HCT116 (cell line): ENCODE measurements at regions not wholly inside any gene's neighbourhood (a gene's known extent, or its start where the extent isn't known, plus 50 kb on each side); places are given as distances from the start of the nearest gene placed in this dataset.

ENCODE experiments used
- ATAC-seq: fragments of 200-7000 bp; cut with Tn5 transposase; 2 replicates; pipeline ENCODE4 v1.9.1; 2020; ENCODE audit warnings: mild to moderate bottlenecking, moderate library complexity
- BruUV-seq: library from RNA; stranded (reverse); fragments of 400-500 nt; replicated peaks from 2 replicates; lab custom pipeline; 2021; lab: Mats Ljungman, UMichigan
- CTCF ChIA-PET: fragments of 300-600 bp; sonication (Branson Sonifier 250); formaldehyde crosslinking; loops from one replicate; lab custom pipeline; 2021; ENCODE audit warnings: antibody characterized with exemption; lab: Charles Lee
- POLR2A ChIA-PET: fragments of 300-600, 350-600 bp; sonication (Branson Sonifier 250); formaldehyde crosslinking; loops from one replicate; lab custom pipeline; 2021; ENCODE audit warnings: antibody characterized with exemption; lab: Charles Lee
- RAD21 ChIA-PET, 2 experiments: fragments of 300-600 bp; sonication (Branson Sonifier 250); formaldehyde crosslinking; loops; one replicate each; lab custom pipeline; 2023; ENCODE audit warnings: low total read pairs in 2 of 2; ENCODE audit not compliant: uncharacterized antibody in 2 of 2, unreplicated experiment in 2 of 2, low non-redundant PET in 1 of 2; lab: Charles Lee
- DNase-seq: peaks from one replicate; pipeline ENCODE4 v3.0.0-alpha.2; 2010; ENCODE audit warnings: low read depth, low spot score
- H2AFZ ChIP-seq: fragments of 200-600 bp; shearing (Covaris generic), sonication (generic); 2 replicates; pipeline ENCODE4 v1.6.1; 2017; ENCODE audit warnings: low read depth, mixed run types, mixed read lengths, antibody characterized with exemption, low read length; ENCODE audit not compliant: poor library complexity, severe bottlenecking
- H3K27ac ChIP-seq: 2 replicates; pipeline ENCODE4 v1.5.1; 2012; ENCODE audit warnings: low read depth, low read length
- H3K27me3 ChIP-seq: fragments of 200-600 bp; sonication (generic); 2 replicates; pipeline ENCODE4 v1.6.1; 2016; ENCODE audit warnings: mixed run types, low read length, mixed read lengths; ENCODE audit not compliant: insufficient read depth
- H3K36me3 ChIP-seq, 2 experiments: fragments of 200-500 bp in 1 of 2; fragments of 200-600 bp in 1 of 2; sonication (Bioruptor generic) in 1 of 2; sonication (generic) in 1 of 2; 2 replicates each; pipeline versions ENCODE4 v1.5.1 to v1.6.1; 2014 to 2016; ENCODE audit warnings: low read length in 2 of 2, inconsistent platforms in 1 of 2, mixed read lengths in 1 of 2, mixed run types in 1 of 2; ENCODE audit not compliant: insufficient read depth in 2 of 2, control insufficient read depth in 1 of 2
- H3K4me1 ChIP-seq, 2 experiments: fragments of 200-600 bp in 1 of 2; sonication (generic) in 1 of 2; 2 replicates each; pipeline versions ENCODE4 v1.5.1 to v1.6.1; 2012 to 2017; ENCODE audit warnings: low read length in 2 of 2, inconsistent platforms in 1 of 2, mild to moderate bottlenecking in 1 of 2, mixed read lengths in 1 of 2, mixed run types in 1 of 2, moderate library complexity in 1 of 2; ENCODE audit not compliant: insufficient read depth in 2 of 2, control insufficient read depth in 1 of 2
- H3K4me2 ChIP-seq: fragments of 200-600 bp; sonication (generic); 2 replicates; pipeline ENCODE4 v1.6.1; 2017; ENCODE audit warnings: mixed run types, low read length, mixed read lengths
- H3K4me3 ChIP-seq, 2 experiments: fragments of 200-600 bp in 1 of 2; sonication (generic) in 1 of 2; replicated peaks in 1 of 2; 2 replicates each; pipeline ENCODE4 v1.5.1; 2011 to 2016; ENCODE audit warnings: low read length in 2 of 2, control low read depth in 1 of 2, low read depth in 1 of 2, mild to moderate bottlenecking in 1 of 2, mixed read lengths in 1 of 2, mixed run types in 1 of 2
- H3K79me2 ChIP-seq: fragments of 200-600 bp; sonication (generic); 2 replicates; pipeline ENCODE4 v1.6.1; 2017; ENCODE audit warnings: mild to moderate bottlenecking, mixed run types, low read length, moderate library complexity, mixed read lengths; ENCODE audit not compliant: insufficient read depth
- H3K9ac ChIP-seq: fragments of 200-600 bp; sonication (generic); 2 replicates; pipeline ENCODE4 v1.6.1; 2016; ENCODE audit warnings: low read length, mixed read lengths
- H3K9me2 ChIP-seq: fragments of 200-600 bp; sonication (generic), shearing (Covaris generic); 2 replicates; pipeline ENCODE4 v1.6.1; 2017; ENCODE audit warnings: mixed run types, mild to moderate bottlenecking, moderate library complexity; ENCODE audit not compliant: insufficient read depth
- H3K9me3 ChIP-seq, 2 experiments: fragments of 200-500 bp in 1 of 2; fragments of 200-600 bp in 1 of 2; sonication (Bioruptor generic) in 1 of 2; sonication (generic) in 1 of 2; 2 replicates each; pipeline ENCODE4 v1.6.1; 2014 to 2017; ENCODE audit warnings: low read length in 2 of 2, mixed read lengths in 2 of 2, inconsistent platforms in 1 of 2, low read depth in 1 of 2, mild to moderate bottlenecking in 1 of 2, mixed run types in 1 of 2, moderate library complexity in 1 of 2; ENCODE audit not compliant: control insufficient read depth in 1 of 2, insufficient read depth in 1 of 2
- H4K20me1 ChIP-seq: fragments of 200-600 bp; sonication (generic), shearing (Covaris generic); 2 replicates; pipeline ENCODE4 v1.6.1; 2017; ENCODE audit warnings: mixed run types, mild to moderate bottlenecking, moderate library complexity; ENCODE audit not compliant: insufficient read depth
- CEBPB ChIP-seq: IDR thresholded peaks from 2 replicates; pipeline ENCODE4 v1.6.1; 2012; ENCODE audit warnings: low read depth
- ELF1 ChIP-seq: IDR thresholded peaks from 2 replicates; pipeline ENCODE4 v1.6.1; 2012; ENCODE audit warnings: low read depth, borderline replicate concordance
- EZH2 ChIP-seq: fragments of 200-600 bp; sonication (generic); IDR thresholded peaks from 2 replicates; pipeline ENCODE4 v1.6.1; 2017; ENCODE audit warnings: antibody characterized with exemption, mixed run types
- EZH2phosphoT487 ChIP-seq: fragments of 200-600 bp; IDR thresholded peaks from 2 replicates; pipeline ENCODE4 v1.6.1; 2018; ENCODE audit warnings: antibody characterized with exemption, borderline replicate concordance
- FOSL1 ChIP-seq: IDR thresholded peaks from 2 replicates; pipeline ENCODE4 v1.6.1; 2012; ENCODE audit warnings: low read depth
- JUND ChIP-seq: IDR thresholded peaks from 2 replicates; pipeline ENCODE4 v1.6.1; 2012
- MAX ChIP-seq: IDR thresholded peaks from 2 replicates; pipeline ENCODE4 v1.6.1; 2012
- POLR2A ChIP-seq: IDR thresholded peaks from 2 replicates; pipeline ENCODE4 v1.7.0; 2011; ENCODE audit warnings: borderline replicate concordance; ENCODE audit not compliant: insufficient read depth, insufficient read length; ENCODE audit errors: extremely low read depth
- POLR2AphosphoS5 ChIP-seq: IDR thresholded peaks from 2 replicates; pipeline ENCODE4 v1.6.1; 2011; ENCODE audit warnings: mild to moderate bottlenecking, low read depth, low read length, moderate library complexity
- RAD21 ChIP-seq: IDR thresholded peaks from 2 replicates; pipeline ENCODE4 v1.6.1; 2012; ENCODE audit warnings: low read depth, mild to moderate bottlenecking
- REST ChIP-seq: IDR thresholded peaks from 2 replicates; pipeline ENCODE4 v1.6.1; 2012; ENCODE audit warnings: low read depth
- SIN3A ChIP-seq: IDR thresholded peaks from 2 replicates; pipeline ENCODE4 v1.6.1; 2012; ENCODE audit warnings: low read depth
- SP1 ChIP-seq: IDR thresholded peaks from 2 replicates; pipeline ENCODE4 v1.6.1; 2012; ENCODE audit warnings: low read depth
- SRF ChIP-seq: IDR thresholded peaks from 2 replicates; pipeline ENCODE4 v1.6.1; 2012; ENCODE audit warnings: low read depth
- TCF7L2 ChIP-seq: IDR thresholded peaks from 2 replicates; pipeline ENCODE4 v1.7.0; 2011; ENCODE audit warnings: borderline replicate concordance, inconsistent platforms; ENCODE audit not compliant: insufficient read depth, insufficient read length; ENCODE audit errors: extremely low read depth
- YY1 ChIP-seq: IDR thresholded peaks from 2 replicates; pipeline ENCODE4 v1.6.1; 2011; ENCODE audit warnings: low read length, low read depth, moderate library complexity, mild to moderate bottlenecking; ENCODE audit not compliant: insufficient replicate concordance; ENCODE audit errors: extremely low read depth
- ZFX ChIP-seq: fragments of 450-650 bp; IDR thresholded peaks from 2 replicates; pipeline ENCODE4 v1.6.1; 2017
- intact Hi-C: fragments of 100-400 bp; cut with micrococcal nuclease; formaldehyde crosslinking; loops from 2 replicates; pipeline ENCODE4 v1.10.0; 2022
- TF ChIP-seq, protein P1 (sequence below): IDR thresholded peaks from 2 replicates; pipeline ENCODE4 v1.6.1; 2012

DNA sequence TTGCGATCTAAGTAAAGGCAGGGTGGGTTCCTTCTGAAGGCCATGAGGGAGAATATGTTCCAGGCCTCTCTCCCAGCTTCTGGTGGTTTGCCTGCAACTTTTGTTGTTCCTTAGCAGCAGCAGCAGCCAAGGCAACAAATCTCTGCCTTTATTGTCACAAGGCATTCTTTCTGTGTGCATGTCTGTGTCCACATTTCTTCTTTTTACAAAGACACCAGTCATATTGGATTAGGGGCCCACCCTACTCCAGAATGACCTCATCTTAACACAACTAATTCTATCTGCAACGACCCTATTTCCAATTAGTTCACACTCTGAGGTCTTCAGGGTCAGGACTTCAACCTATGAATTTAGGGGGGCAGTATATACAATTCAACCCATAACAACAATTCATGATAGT, 587.5 kb downstream of the XIRP2 start:
- BruUV-seq = no TSS peak
- Histone ChIP-seq H3K4me1 (no peaks in the 10 kb centered on the region), H3K9ac (no peak overlapping the region), H3K27ac (no peak overlapping the region), H3K9me3 (no peaks in the 10 kb centered on the region), H3K4me2 (no peak overlapping the region), H2AFZ (no peak overlapping the region), H3K4me3 (no peak overlapping the region), H3K79me2 (no peaks in the 10 kb centered on the region), H3K36me3 (no peaks in the 10 kb centered on the region), H4K20me1 (no peaks in the 10 kb centered on the region), H3K27me3 (peaks cover 3% of the 10 kb centered on the region; the same call in 1 of the 2 replicates), H3K9me2 (no peaks in the 10 kb centered on the region)
- ChIA-PET POLR2A (no interaction called here), CTCF (no interaction called here), RAD21 (no interaction called here)
- ATAC-seq (no peak), DNase-seq (no peak)
- intact Hi-C loops = no loop called here
- TF ChIP-seq RAD21 = no peak
- TF ChIP-seq EZH2 = no peak
- no peak for TF ChIP-seq ELF1
- no peak for TF ChIP-seq SIN3A
- no peak for TF ChIP-seq TCF7L2

GRCh38 chr2:167471734-167472133, 583.5 kb downstream of the XIRP2 start:
- intact Hi-C loops = no loop called here
- no peak for TF ChIP-seq JUND
- no peak for TF ChIP-seq CEBPB
- TF ChIP-seq REST = no peak
- TF ChIP-seq ZFX = no peak
- TF ChIP-seq, protein P1, sequence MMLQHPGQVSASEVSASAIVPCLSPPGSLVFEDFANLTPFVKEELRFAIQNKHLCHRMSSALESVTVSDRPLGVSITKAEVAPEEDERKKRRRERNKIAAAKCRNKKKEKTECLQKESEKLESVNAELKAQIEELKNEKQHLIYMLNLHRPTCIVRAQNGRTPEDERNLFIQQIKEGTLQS = no peak
- TF ChIP-seq POLR2A = no peak
- no peak for TF ChIP-seq RAD21
- no peak for TF ChIP-seq YY1
- no peak for TF ChIP-seq TCF7L2
- no peak for TF ChIP-seq ELF1
- TF ChIP-seq POLR2AphosphoS5 = no peak
- no peak for TF ChIP-seq FOSL1
- no peak for TF ChIP-seq SIN3A
- TF ChIP-seq SRF = no peak
- no peak for TF ChIP-seq EZH2
- no peak for TF ChIP-seq SP1
- no peak for TF ChIP-seq EZH2phosphoT487
- no peak for TF ChIP-seq MAX

More at GRCh38 chr2:167471734-167472133, 583.5 kb downstream of the XIRP2 start:
- Histone ChIP-seq H3K9me2 (no peaks in the 10 kb centered on the region), H4K20me1 (no peaks in the 10 kb centered on the region; the same call in 1 of the 2 replicates), H2AFZ (no peak overlapping the region), H3K9ac (no peak overlapping the region), H3K4me1 (no peaks in the 10 kb centered on the region), H3K36me3 (no peaks in the 10 kb centered on the region), H3K4me2 (no peak overlapping the region), H3K9me3 (no peaks in the 10 kb centered on the region), H3K79me2 (no peaks in the 10 kb centered on the region), H3K4me3 (no peak overlapping the region), H3K27ac (no peak overlapping the region), H3K27me3 (peaks cover 3% of the 10 kb centered on the region; the same call in 1 of the 2 replicates)
- ChIA-PET RAD21 (no interaction called here), POLR2A (no interaction called here), CTCF (no interaction called here)
- DNase-seq = no peak
- no TSS peak for BruUV-seq
- no peak for ATAC-seq
